Stomach (tissue), 4 donors: ENCODE measurements at regions not wholly inside any gene's neighbourhood (a gene's known extent, or its start where the extent isn't known, plus 50 kb on each side); places are given as distances from the start of the nearest gene placed in this dataset.

Experiments used
- EP300 ChIP-seq: sonication (generic); formaldehyde crosslinking; IDR thresholded peaks from one replicate; pipeline ENCODE4 v1.6.1; 2017; ENCODE audit warnings: antibody characterized with exemption
- POLR2A ChIP-seq, 4 donors: fragments of 450-650 bp; IDR thresholded peaks; one replicate each; pipeline ENCODE4 v1.6.1; 2016; ENCODE audit warnings: antibody characterized with exemption in 4 of 4, control low read depth in 2 of 4, mild to moderate bottlenecking in 1 of 4, moderate library complexity in 1 of 4
- POLR2AphosphoS5 ChIP-seq, 3 donors: sonication (generic); formaldehyde crosslinking; IDR thresholded peaks; one replicate each; pipeline ENCODE4 v1.6.1; 2016; ENCODE audit warnings: antibody characterized with exemption in 3 of 3
- TF ChIP-seq, protein P1 (sequence below), 7 experiments: fragments of 450-650 bp in 4 of 7; fragments of 200-600 bp in 3 of 7; sonication (generic) in 3 of 7; IDR thresholded peaks; one replicate each; pipeline ENCODE4 v1.5.1; 2016 to 2019; ENCODE audit warnings: antibody characterized with exemption in 7 of 7, control low read depth in 2 of 7, mild to moderate bottlenecking in 1 of 7

DNA sequence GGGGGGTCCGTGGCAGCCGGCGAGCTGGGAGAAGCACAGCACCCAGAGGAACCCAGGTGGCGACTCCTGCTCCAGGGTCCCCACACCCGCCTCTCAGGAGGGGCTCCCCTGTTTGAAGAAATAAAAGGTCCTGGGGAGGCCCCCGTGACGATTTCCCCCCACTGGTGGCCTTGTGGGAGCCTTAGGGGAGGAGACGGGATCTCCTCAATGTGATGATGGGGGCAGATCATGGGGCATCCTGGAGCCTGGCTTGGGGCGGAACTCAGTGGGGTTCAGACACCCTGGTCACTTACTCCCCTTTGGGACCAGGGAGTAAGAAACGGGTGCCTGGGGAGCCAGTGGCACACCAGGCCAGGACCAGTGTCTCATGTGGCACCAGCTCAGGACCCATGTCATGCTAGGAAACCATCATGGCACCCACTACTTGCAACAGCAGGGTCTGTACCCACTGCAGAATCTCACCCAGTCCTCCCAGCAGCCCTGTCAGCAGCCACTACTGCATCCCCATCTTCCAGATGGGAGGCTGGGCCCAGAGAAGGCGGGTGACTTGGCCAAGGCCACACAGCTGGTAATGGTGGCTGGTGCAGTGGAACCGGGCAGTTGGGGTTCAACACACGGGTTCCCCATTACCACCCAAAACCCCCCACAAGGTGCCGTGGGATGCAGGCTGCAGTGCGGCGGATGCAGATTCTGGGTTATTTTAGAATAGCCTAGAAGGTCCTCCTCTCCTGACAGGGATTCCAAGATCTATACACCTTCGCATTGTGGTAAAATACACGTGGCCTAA, 130.7 kb downstream of the CTTN start:
- no peak for TF ChIP-seq POLR2A (IDR thresholded peaks at IDR 0.05)
- TF ChIP-seq, protein P1, sequence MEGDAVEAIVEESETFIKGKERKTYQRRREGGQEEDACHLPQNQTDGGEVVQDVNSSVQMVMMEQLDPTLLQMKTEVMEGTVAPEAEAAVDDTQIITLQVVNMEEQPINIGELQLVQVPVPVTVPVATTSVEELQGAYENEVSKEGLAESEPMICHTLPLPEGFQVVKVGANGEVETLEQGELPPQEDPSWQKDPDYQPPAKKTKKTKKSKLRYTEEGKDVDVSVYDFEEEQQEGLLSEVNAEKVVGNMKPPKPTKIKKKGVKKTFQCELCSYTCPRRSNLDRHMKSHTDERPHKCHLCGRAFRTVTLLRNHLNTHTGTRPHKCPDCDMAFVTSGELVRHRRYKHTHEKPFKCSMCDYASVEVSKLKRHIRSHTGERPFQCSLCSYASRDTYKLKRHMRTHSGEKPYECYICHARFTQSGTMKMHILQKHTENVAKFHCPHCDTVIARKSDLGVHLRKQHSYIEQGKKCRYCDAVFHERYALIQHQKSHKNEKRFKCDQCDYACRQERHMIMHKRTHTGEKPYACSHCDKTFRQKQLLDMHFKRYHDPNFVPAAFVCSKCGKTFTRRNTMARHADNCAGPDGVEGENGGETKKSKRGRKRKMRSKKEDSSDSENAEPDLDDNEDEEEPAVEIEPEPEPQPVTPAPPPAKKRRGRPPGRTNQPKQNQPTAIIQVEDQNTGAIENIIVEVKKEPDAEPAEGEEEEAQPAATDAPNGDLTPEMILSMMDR (IDR thresholded peaks at IDR 0.05), result no peak
- no peak for TF ChIP-seq EP300
- TF ChIP-seq POLR2AphosphoS5 (IDR thresholded peaks at IDR 0.05), result no peak
